ENCODE measurements at regions not wholly inside any gene's neighbourhood (a gene's known extent, or its start where the extent isn't known, plus 50 kb on each side); places are given as distances from the start of the nearest gene placed in this dataset.

GRCh38 chr3:5293207-5293606, 105.7 kb downstream of the EDEM1 start:
- WGBS (ENCODE audit: insufficient coverage): 69% methylated on average over 2 of the region's 2 CpGs
- H3K36me3 ChIP-seq (ENCODE audit: control insufficient read depth, insufficient read depth, low read length): no peaks in the 10 kb centered on the region

DNA sequence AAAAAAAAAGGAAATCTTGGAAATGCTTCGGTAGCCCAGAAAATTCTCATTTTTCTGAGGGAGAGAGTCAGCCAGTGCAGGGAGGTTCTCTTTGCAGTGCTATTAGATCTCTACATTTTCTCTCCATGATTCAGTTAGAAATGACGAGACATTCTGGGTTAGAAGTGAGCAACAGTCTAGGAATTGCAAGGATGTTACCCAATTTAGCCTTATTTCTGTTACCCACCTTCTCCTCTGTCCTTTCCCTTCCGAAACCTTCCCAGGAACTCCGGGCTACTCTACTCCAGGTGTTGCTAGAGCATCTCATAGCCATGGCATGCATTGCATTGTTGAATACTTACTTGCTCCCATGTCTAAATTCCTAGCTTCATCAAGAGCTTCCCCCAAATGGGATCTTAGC, 106.8 kb downstream of the EDEM1 start:
- Mint-ChIP-seq H3K27ac (no peak overlapping the region), H3K4me3 (no peak overlapping the region), H3K4me1 (peaks cover 9% of the 10 kb centered on the region in 2 donors), H3K9me3 (no peaks in the 10 kb centered on the region), H3K27me3 (ENCODE audit: low read depth in 2 of 2) (no peaks in the 10 kb centered on the region), H3K36me3 (no peaks in the 10 kb centered on the region)
- DNase-seq: no peak
- intact Hi-C loops (cut with micrococcal nuclease): no loop called here
- Histone ChIP-seq H3K27me3 (ENCODE audit: control insufficient read depth, insufficient read depth, low read length) (no peaks in the 10 kb centered on the region), H3K9me3 (ENCODE audit: control insufficient read depth, insufficient read depth, low read length) (no peaks in the 10 kb centered on the region), H3K36me3 (ENCODE audit: control insufficient read depth, insufficient read depth, low read length) (no peaks in the 10 kb centered on the region), H3K27ac (ENCODE audit: low read length) (no peak overlapping the region), H3K4me3 (ENCODE audit: low read length) (no peak overlapping the region), H3K4me1 (ENCODE audit: control insufficient read depth, insufficient read depth, low read length) (no peaks in the 10 kb centered on the region)
- ATAC-seq: no peak
- 96% methylated on average over 4 of the region's 4 CpGs for WGBS (ENCODE audit: insufficient coverage)
- TF ChIP-seq, protein P1, sequence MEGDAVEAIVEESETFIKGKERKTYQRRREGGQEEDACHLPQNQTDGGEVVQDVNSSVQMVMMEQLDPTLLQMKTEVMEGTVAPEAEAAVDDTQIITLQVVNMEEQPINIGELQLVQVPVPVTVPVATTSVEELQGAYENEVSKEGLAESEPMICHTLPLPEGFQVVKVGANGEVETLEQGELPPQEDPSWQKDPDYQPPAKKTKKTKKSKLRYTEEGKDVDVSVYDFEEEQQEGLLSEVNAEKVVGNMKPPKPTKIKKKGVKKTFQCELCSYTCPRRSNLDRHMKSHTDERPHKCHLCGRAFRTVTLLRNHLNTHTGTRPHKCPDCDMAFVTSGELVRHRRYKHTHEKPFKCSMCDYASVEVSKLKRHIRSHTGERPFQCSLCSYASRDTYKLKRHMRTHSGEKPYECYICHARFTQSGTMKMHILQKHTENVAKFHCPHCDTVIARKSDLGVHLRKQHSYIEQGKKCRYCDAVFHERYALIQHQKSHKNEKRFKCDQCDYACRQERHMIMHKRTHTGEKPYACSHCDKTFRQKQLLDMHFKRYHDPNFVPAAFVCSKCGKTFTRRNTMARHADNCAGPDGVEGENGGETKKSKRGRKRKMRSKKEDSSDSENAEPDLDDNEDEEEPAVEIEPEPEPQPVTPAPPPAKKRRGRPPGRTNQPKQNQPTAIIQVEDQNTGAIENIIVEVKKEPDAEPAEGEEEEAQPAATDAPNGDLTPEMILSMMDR (IDR thresholded peaks at IDR 0.05): no peak

More at GRCh38 chr3:5293207-5293606, 105.7 kb downstream of the EDEM1 start:
- Mint-ChIP-seq H3K27ac (no peak overlapping the region), H3K9me3 (no peaks in the 10 kb centered on the region), H3K27me3 (ENCODE audit: low read depth in 2 of 2) (peaks cover 0 to 6% of the 10 kb centered on the region in 2 donors), H3K4me1 (peaks cover 9% of the 10 kb centered on the region in 2 donors), H3K4me3 (no peak overlapping the region), H3K36me3 (no peaks in the 10 kb centered on the region)
- DNase-seq: no peak
- no peaks in the 10 kb centered on the region for H3K4me1 ChIP-seq (ENCODE audit: control insufficient read depth, insufficient read depth, low read length)
- H3K27me3 ChIP-seq (ENCODE audit: control insufficient read depth, insufficient read depth, low read length): no peaks in the 10 kb centered on the region
- TF ChIP-seq, protein P1 (IDR thresholded peaks at IDR 0.05): no peak
- intact Hi-C loops (cut with micrococcal nuclease): no loop called here
- no peaks in the 10 kb centered on the region for H3K9me3 ChIP-seq (ENCODE audit: control insufficient read depth, insufficient read depth, low read length)
- no peak overlapping the region for H3K27ac ChIP-seq (ENCODE audit: low read length)
- no peak overlapping the region for H3K4me3 ChIP-seq (ENCODE audit: low read length)
- ATAC-seq: no peak

GRCh38 chr3:5295191-5295690, 107.7 kb downstream of the EDEM1 start:
- Histone ChIP-seq H3K4me1 (ENCODE audit: control insufficient read depth, insufficient read depth, low read length) (no peaks in the 10 kb centered on the region), H3K4me3 (ENCODE audit: low read length) (no peak overlapping the region), H3K9me3 (ENCODE audit: control insufficient read depth, insufficient read depth, low read length) (no peaks in the 10 kb centered on the region), H3K27ac (ENCODE audit: low read length) (no peak overlapping the region), H3K27me3 (ENCODE audit: control insufficient read depth, insufficient read depth, low read length) (no peaks in the 10 kb centered on the region), H3K36me3 (ENCODE audit: control insufficient read depth, insufficient read depth, low read length) (no peaks in the 10 kb centered on the region)
- Mint-ChIP-seq H3K4me3 (no peak overlapping the region), H3K27ac (no peak overlapping the region), H3K27me3 (ENCODE audit: low read depth in 2 of 2) (no peaks in the 10 kb centered on the region), H3K4me1 (peaks cover 9% of the 10 kb centered on the region in 2 donors), H3K36me3 (no peaks in the 10 kb centered on the region), H3K9me3 (no peaks in the 10 kb centered on the region)
- WGBS (ENCODE audit: insufficient coverage): 100% methylated on average over 1 of the region's 1 CpG
- intact Hi-C loops (cut with micrococcal nuclease): no loop called here
- no peak for DNase-seq
- no peak for ATAC-seq
- TF ChIP-seq, protein P1 (IDR thresholded peaks at IDR 0.05): no peak

GRCh38 chr3:5296362-5296761, 108.9 kb downstream of the EDEM1 start:
- peak in 1 of 3 donors; percentile 71 for ATAC-seq
- no peaks in the 10 kb centered on the region for H3K9me3 Mint-ChIP-seq
- peaks cover 9% of the 10 kb centered on the region in 2 donors for H3K4me1 Mint-ChIP-seq
- 84% methylated on average over 2 of the region's 2 CpGs for WGBS (ENCODE audit: insufficient coverage)
- H3K27ac Mint-ChIP-seq: peak overlapping the region in 1 of 2 donors; percentile 52
- Histone ChIP-seq H3K9me3 (ENCODE audit: control insufficient read depth, insufficient read depth, low read length) (no peaks in the 10 kb centered on the region), H3K4me1 (ENCODE audit: control insufficient read depth, insufficient read depth, low read length) (no peaks in the 10 kb centered on the region), H3K36me3 (ENCODE audit: control insufficient read depth, insufficient read depth, low read length) (no peaks in the 10 kb centered on the region), H3K27me3 (ENCODE audit: control insufficient read depth, insufficient read depth, low read length) (no peaks in the 10 kb centered on the region), H3K4me3 (ENCODE audit: low read length) (no peak overlapping the region), H3K27ac (ENCODE audit: low read length) (no peak overlapping the region)
- H3K27me3 Mint-ChIP-seq (ENCODE audit: low read depth in 2 of 2): no peaks in the 10 kb centered on the region
- H3K4me3 Mint-ChIP-seq: no peak overlapping the region
- no peaks in the 10 kb centered on the region for H3K36me3 Mint-ChIP-seq
- TF ChIP-seq, protein P1 (IDR thresholded peaks at IDR 0.05): no peak
- no peak for DNase-seq
- intact Hi-C loops (cut with micrococcal nuclease): no loop called here

Measured in natural killer cell (primary cell).